GM10248 (cell line): ENCODE measurements at regions not wholly inside any gene's neighbourhood (a gene's known extent, or its start where the extent isn't known, plus 50 kb on each side); places are given as distances from the start of the nearest gene placed in this dataset.
"Not testable (repeated sequence)": the region's sequence is repeated elsewhere in the genome, so short reads cannot be mapped to it uniquely, and the experiment has no call there.

ENCODE experiments used
- CTCF ChIA-PET: fragments of 300-600 bp; sonication (Branson Sonifier 250); formaldehyde crosslinking; extraction: SDS; loops from one replicate; lab custom pipeline; 2021; ENCODE audit warnings: antibody characterized with exemption; lab: Yijun Ruan, JAX
- POLR2A ChIA-PET: fragments of 350-650 bp; sonication (Branson Sonifier 250); formaldehyde crosslinking; extraction: SDS; loops from one replicate; lab custom pipeline; 2020; ENCODE audit warnings: antibody characterized with exemption; lab: Yijun Ruan, JAX
- DNase-seq: peaks from one replicate; pipeline ENCODE4 v3.0.0; 2012; ENCODE audit errors: extremely low spot score
- CTCF ChIP-seq: IDR thresholded peaks from 2 replicates; pipeline ENCODE4 v1.5.1; 2012; ENCODE audit warnings: mild to moderate bottlenecking, low read depth; ENCODE audit errors: extremely low read depth, missing control alignments, control extremely low read depth

- TF ChIP-seq CTCF = no peak
- POLR2A ChIA-PET = no interaction called here
- CTCF ChIA-PET = no interaction called here
- no peak for DNase-seq
These were observed 597.4 kb upstream of the CCDC179 start for GRCh38 chr11:23457641-23458040.

DNA sequence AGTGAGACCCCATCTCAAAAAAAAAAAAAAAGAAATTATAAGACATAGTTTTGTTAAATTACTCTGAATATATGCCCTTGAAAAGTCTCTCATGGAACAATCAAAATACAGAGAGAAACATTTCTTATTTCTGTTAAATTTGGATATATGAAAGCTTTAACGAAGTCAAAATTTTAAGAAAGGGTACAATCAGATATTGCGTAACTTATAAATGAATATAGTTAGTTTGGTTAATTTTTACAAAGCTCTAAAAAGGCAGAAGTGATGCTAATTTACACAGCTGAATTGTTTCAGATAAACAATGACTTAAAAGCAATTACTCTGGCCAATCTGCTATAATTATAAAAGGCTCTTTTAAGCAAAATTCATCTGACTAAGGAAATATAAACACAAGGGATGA lies 611.6 kb upstream of the CCDC179 start:
- ChIA-PET POLR2A (no interaction called here), CTCF (no interaction called here)
- no peak for DNase-seq
- no peak for TF ChIP-seq CTCF

DNA sequence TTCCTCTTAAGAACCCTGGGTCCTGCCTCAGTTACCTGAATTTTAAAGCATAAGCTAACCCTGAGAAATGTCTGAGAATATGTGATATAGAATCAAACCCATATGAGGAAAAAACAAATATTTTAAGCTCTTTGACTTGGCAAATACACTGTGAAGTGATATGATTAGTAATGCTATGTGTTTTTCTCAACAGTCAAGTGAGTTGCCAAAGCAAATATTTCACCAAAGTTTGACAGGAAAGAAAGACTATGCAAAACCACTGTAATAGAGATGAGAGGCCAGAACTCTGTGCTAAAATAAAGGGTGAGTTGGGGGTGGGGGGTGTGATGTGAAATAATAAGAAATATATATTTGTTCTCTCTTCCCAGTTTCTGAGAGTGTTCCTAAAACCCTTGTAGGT lies 613.5 kb upstream of the CCDC179 start:
- TF ChIP-seq CTCF = no peak
- ChIA-PET POLR2A (no interaction called here), CTCF (no interaction called here)
- no peak for DNase-seq

GRCh38 chr11:23480736-23481135 lies 620.5 kb upstream of the CCDC179 start:
- DNase-seq = no peak
- no peak for TF ChIP-seq CTCF
- CTCF ChIA-PET = interaction anchor here (0.8 kb wide), 1 partner anchor 21 kb away, joined by 3 read pairs; no protein-coding TSS in a partner anchor
- POLR2A ChIA-PET = no interaction called here

DNA sequence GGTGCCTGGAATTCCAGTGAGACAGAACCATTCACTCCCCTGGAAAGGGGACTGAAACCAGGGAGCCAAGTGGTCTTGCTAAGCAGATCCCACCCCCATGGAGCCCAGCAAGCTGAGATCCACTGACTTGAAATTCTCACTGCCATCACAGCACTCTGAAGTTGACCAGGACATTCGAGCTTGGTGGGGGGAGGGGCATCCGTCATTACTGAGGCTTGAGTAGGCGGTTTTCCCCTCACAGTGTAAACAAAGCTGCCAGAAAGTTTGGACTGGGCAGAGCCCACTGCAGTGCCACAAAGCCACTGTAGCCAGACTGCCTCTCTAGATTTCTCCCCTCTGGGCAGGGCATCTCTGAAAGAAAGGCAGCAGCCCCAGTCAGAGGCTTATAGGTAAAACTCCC lies 623.9 kb upstream of the CCDC179 start:
- CTCF ChIA-PET = interaction anchor here (1.0 kb wide), 1 partner anchor 10 kb away, joined by 3 read pairs; no protein-coding TSS in a partner anchor
- DNase-seq, POLR2A ChIA-PET: not testable (repeated sequence)

DNA sequence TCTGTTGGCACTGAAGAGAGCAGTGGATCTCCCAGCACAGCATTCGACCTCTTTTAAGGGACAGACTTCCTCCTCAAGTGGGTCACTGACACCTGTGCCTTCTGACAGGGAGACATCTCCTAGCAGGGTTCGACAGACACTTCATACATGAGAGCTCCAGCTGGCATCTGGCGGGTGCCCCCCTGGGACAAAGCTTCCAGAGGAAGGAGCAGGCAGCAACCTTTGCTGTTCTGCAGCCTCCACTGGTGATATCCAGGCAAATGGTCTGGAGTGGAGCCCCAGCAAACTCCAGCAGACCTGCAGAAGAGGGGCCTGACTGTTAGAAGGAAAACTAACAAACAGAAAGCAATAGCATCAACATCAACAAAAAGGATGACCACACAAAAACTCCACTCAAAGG lies 624.3 kb upstream of the CCDC179 start:
- POLR2A ChIA-PET, DNase-seq: not testable (repeated sequence)
- CTCF ChIA-PET = interaction anchor here (1.0 kb wide), 1 partner anchor 10 kb away, joined by 3 read pairs; no protein-coding TSS in a partner anchor

DNA sequence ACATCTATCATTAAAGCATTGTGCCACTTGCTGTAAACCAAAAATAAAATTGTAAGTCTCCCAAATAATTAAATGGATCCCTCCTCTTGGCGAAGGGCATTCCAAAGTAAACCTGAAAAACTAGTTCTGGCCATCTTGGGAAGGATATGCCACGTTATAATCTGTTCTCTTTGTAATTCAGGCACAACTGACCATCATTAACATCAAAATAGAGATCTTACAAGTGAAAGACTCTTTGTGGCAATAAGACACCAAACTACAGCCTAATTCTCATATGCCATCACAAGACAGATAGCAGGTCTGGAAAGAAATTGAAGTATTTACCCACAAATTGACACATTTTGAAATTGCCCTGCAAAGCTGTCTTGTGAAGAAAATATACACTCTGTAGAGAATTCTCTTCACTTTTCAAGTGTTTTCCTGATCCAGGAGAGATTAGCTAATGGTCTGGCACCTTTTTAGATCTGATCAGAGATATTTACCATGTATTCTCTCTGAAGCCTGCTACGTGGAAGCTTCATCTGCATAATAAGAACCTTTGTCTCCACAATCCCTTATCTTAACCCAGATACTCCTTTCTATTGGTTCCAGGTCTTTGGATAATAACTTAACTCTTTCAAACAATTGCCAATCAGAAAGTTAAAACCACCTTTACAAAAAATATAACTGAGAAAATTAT lies 630.4 kb upstream of the CCDC179 start:
- ChIA-PET CTCF (interaction anchor here (1.6 to 2.3 kb wide), 2 partner anchors 11 to 30 kb away, joined by 4 to 5 read pairs; no protein-coding TSS in a partner anchor), POLR2A (no interaction called here)
- TF ChIP-seq CTCF = no peak
- no peak for DNase-seq
